Lower lobe of right lung (tissue), 2 donors: ENCODE measurements at regions not wholly inside any gene's neighbourhood (a gene's known extent, or its start where the extent isn't known, plus 50 kb on each side); places are given as distances from the start of the nearest gene placed in this dataset.
A peak's percentile ranks its signal among the peaks of the same experiment; 100 is the strongest.

Experiments used
- ATAC-seq, 2 donors: fragments of 200-7000 bp; cut with Tn5 transposase; one replicate each; pipeline ENCODE4 v1.9.1; 2020 to 2022; ENCODE audit warnings: mild to moderate bottlenecking in 2 of 2, moderate library complexity in 2 of 2
- DNase-seq: peaks from one replicate; pipeline ENCODE4 v3.0.0-alpha.2; 2020
- H3K27ac ChIP-seq: fragments of 200-600 bp; one replicate; pipeline ENCODE4 v1.8.0; 2022
- H3K27me3 ChIP-seq: fragments of 200-600 bp; one replicate; pipeline ENCODE4 v1.8.0; 2022; ENCODE audit warnings: low read depth
- H3K36me3 ChIP-seq: fragments of 200-600 bp; one replicate; pipeline ENCODE4 v1.8.0; 2022; ENCODE audit warnings: mild to moderate bottlenecking
- H3K4me1 ChIP-seq: fragments of 200-600 bp; one replicate; pipeline ENCODE4 v1.8.0; 2022
- H3K4me3 ChIP-seq: fragments of 200-600 bp; one replicate; pipeline ENCODE4 v1.8.0; 2022; ENCODE audit warnings: mild to moderate bottlenecking
- H3K9me3 ChIP-seq: fragments of 200-600 bp; one replicate; pipeline ENCODE4 v1.8.0; 2022
- CTCF ChIP-seq: fragments of 200-600 bp; IDR thresholded peaks from one replicate; pipeline ENCODE4 v1.8.0; 2022; ENCODE audit warnings: antibody characterized with exemption, mild to moderate bottlenecking
- intact Hi-C: fragments of 100-400 bp; cut with DNase I; formaldehyde crosslinking; loops from one replicate; pipeline ENCODE4 v1.11.0; 2022
- donor health status: DM: no; HTN: yes; CAD: no; lungs with severe emphysema.

- no peak overlapping the region for H3K27ac ChIP-seq
- intact Hi-C loops = no loop called here
- ATAC-seq (no peak), DNase-seq (no peak)
- no peaks in the 10 kb centered on the region for H3K27me3 ChIP-seq
- no peak overlapping the region for H3K4me3 ChIP-seq
- no peak for TF ChIP-seq CTCF
- H3K9me3 ChIP-seq = no peaks in the 10 kb centered on the region
- peaks cover 32% of the 10 kb centered on the region for H3K4me1 ChIP-seq
- H3K36me3 ChIP-seq = no peaks in the 10 kb centered on the region
Observed at GRCh38 chr2:160581035-160581434, 87.4 kb upstream of the RBMS1 start.

GRCh38 chr2:160581448-160581847, 87.8 kb upstream of the RBMS1 start:
- no peak overlapping the region for H3K27ac ChIP-seq
- intact Hi-C loops = no loop called here
- H3K9me3 ChIP-seq = no peaks in the 10 kb centered on the region
- no peak overlapping the region for H3K4me3 ChIP-seq
- TF ChIP-seq CTCF = no peak
- H3K27me3 ChIP-seq = no peaks in the 10 kb centered on the region
- DNase-seq (no peak), ATAC-seq (no peak)
- no peaks in the 10 kb centered on the region for H3K36me3 ChIP-seq
- H3K4me1 ChIP-seq = peaks cover 28% of the 10 kb centered on the region

GRCh38 chr2:160582081-160582480, 88.5 kb upstream of the RBMS1 start:
- Histone ChIP-seq H3K4me3 (no peak overlapping the region), H3K27me3 (no peaks in the 10 kb centered on the region), H3K4me1 (peaks cover 24% of the 10 kb centered on the region), H3K36me3 (no peaks in the 10 kb centered on the region), H3K9me3 (no peaks in the 10 kb centered on the region), H3K27ac (no peak overlapping the region)
- no peak for ATAC-seq
- intact Hi-C loops = no loop called here
- no peak for DNase-seq
- TF ChIP-seq CTCF = no peak

- H3K27ac ChIP-seq = peak overlapping the region; percentile 50
- H3K4me3 ChIP-seq = no peak overlapping the region
- DNase-seq = no peak
- no peaks in the 10 kb centered on the region for H3K27me3 ChIP-seq
- no peaks in the 10 kb centered on the region for H3K9me3 ChIP-seq
- peaks cover 24% of the 10 kb centered on the region for H3K4me1 ChIP-seq
- TF ChIP-seq CTCF = no peak
- ATAC-seq = peak; percentile 47 to 71
- intact Hi-C loops = no loop called here
- no peaks in the 10 kb centered on the region for H3K36me3 ChIP-seq
Observed at GRCh38 chr2:160582490-160583145, 89.0 kb upstream of the RBMS1 start.

GRCh38 chr2:160583146-160583535, 89.5 kb upstream of the RBMS1 start:
- peak; percentile 28 to 73 for ATAC-seq
- Histone ChIP-seq H3K27ac (peak overlapping the region; percentile 50), H3K36me3 (no peaks in the 10 kb centered on the region), H3K4me1 (peaks cover 24% of the 10 kb centered on the region), H3K27me3 (no peaks in the 10 kb centered on the region), H3K9me3 (no peaks in the 10 kb centered on the region), H3K4me3 (no peak overlapping the region)
- intact Hi-C loops = no loop called here
- TF ChIP-seq CTCF = no peak
- DNase-seq = no peak
